ENCODE measurements at regions not wholly inside any gene's neighbourhood (a gene's known extent, or its start where the extent isn't known, plus 50 kb on each side); places are given as distances from the start of the nearest gene placed in this dataset.
"Not testable (repeated sequence)": the region's sequence is repeated elsewhere in the genome, so short reads cannot be mapped to it uniquely, and the experiment has no call there.

DNA sequence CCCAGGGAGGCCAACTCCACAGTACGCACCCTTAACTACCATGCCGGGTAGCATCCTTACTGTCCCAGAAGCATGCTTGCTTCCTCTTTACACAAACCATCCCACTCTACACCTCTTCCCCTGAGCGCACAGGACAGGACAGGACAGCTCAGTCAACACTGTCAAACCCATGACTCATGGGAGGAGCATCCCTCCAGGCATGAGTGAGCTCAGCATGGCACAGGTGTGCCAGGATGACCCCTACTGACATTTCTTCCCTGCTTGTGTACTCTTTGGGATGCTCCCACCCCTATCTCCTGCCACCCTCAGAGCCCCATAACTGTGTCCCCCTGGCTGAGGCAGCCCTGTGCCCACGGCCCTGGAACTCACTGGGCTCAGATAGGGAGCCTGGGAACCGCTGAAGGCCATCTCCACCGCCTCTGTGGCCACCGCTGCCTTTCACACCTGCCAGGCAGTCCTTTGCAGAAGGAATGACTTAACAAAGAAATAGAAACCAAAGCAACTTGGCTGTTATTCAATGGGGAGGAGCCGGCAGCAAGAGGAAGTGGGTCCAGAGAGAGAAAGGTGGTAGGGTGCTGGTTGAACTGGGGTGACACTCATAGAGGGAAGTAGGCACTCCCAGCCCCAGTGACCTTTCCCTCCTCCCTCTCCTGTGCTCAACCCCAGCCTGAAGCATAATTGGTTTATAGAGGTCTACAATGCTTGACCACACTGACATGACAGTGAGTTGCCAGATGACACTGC lies 119.1 kb downstream of the CDRT15L2 start:
- H3K27ac Mint-ChIP-seq, result peak overlapping the region; percentile 89
- not testable (repeated sequence) for H3K9me3 Mint-ChIP-seq, H3K36me3 Mint-ChIP-seq

GRCh38 chr17:20700528-20700927 lies 121.0 kb downstream of the CDRT15L2 start:
- H3K27ac Mint-ChIP-seq; H3K27me3 Mint-ChIP-seq; DNase-seq (ENCODE audit: low spot score in 2 of 2); H3K9me3 Mint-ChIP-seq; H3K36me3 Mint-ChIP-seq; ATAC-seq (ENCODE audit: low read depth); H3K4me3 Mint-ChIP-seq: not testable (repeated sequence)
- H3K4me1 Mint-ChIP-seq, result peaks cover 20% of the 10 kb centered on the region

More for the DNA sequence above, 119.1 kb downstream of the CDRT15L2 start:
- peaks cover 23% of the 10 kb centered on the region for H3K4me1 Mint-ChIP-seq
- not testable (repeated sequence) for H3K27me3 Mint-ChIP-seq
- ATAC-seq (ENCODE audit: low read depth) (peak; percentile 99), DNase-seq (ENCODE audit: low spot score in 2 of 2) (peak in 1 of 2 donors; percentile 60)
- peak overlapping the region; percentile 83 for H3K4me3 Mint-ChIP-seq

DNA sequence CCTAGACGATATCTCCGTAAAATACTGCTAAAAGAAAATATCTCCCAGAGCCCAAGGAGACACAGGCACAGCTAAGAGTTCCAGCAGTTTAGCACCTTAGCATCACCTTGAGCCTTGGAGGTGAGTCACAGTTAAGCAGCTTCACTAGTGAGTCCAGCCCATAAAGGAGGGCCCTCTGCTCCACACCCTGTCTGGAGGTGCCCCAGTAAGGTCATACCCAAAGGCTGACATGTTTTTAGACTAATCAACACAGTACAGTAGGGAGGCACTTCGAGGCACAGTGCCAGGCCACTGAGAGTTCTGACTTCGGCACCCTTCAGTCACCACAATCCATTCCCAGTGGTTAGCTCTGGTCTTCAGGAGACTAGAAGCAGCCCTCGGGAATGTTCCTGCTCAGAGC lies 121.8 kb downstream of the CDRT15L2 start:
- H3K27me3 Mint-ChIP-seq; H3K4me3 Mint-ChIP-seq; ATAC-seq (ENCODE audit: low read depth); H3K36me3 Mint-ChIP-seq; DNase-seq (ENCODE audit: low spot score in 2 of 2); H3K9me3 Mint-ChIP-seq; H3K27ac Mint-ChIP-seq: not testable (repeated sequence)
- peaks cover 19% of the 10 kb centered on the region for H3K4me1 Mint-ChIP-seq

DNA sequence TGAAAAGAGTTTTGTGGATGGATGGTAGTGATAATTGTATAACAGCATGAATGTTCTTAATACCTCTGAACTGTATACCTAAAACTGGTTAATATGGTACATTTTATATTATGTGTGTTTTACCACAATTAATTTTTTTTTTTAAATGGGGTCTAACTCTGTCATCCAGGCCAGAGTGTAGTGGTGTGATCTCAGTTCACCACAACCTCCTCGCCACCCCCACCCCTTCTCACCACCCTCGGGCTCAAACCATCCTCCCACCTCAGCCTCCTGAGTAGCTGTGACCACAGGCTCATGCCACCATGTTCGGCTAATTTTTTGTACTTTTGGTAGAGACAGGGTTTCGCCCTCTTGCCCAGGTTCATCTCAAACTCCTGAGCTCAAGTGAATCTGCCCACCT lies 123.2 kb downstream of the CDRT15L2 start:
- DNase-seq (ENCODE audit: low spot score in 2 of 2) (no peak), ATAC-seq (ENCODE audit: low read depth) (no peak)
- Mint-ChIP-seq H3K9me3 (no peaks in the 10 kb centered on the region), H3K36me3 (peaks cover 1% of the 10 kb centered on the region), H3K4me1 (peaks cover 19% of the 10 kb centered on the region), H3K27me3 (no peaks in the 10 kb centered on the region), H3K4me3 (no peak overlapping the region), H3K27ac (no peak overlapping the region)

DNA sequence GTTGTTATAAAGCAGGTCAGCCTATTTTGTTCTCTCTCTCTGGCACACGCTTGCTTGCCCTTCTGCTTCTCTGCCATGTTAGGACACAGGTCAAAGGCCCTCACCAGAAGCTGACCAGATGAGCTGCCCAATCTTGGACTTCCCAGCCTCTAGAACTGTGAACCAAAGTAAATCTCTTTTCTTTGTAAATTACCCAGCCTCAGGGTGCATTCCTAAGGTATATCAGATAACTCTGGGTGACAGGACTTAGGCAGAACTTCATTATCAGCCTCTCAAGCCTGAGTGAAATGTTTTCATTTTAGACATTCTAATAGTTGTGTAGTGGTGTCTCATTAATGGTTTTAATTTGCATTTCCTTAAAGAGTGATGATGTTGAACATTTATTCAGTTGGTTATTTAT lies 124.3 kb downstream of the CDRT15L2 start:
- ATAC-seq (ENCODE audit: low read depth) (no peak), DNase-seq (ENCODE audit: low spot score in 2 of 2) (no peak)
- H3K27me3 Mint-ChIP-seq, result no peaks in the 10 kb centered on the region
- no peak overlapping the region for H3K4me3 Mint-ChIP-seq
- H3K27ac Mint-ChIP-seq, result no peak overlapping the region
- no peaks in the 10 kb centered on the region for H3K9me3 Mint-ChIP-seq
- H3K4me1 Mint-ChIP-seq, result peaks cover 15% of the 10 kb centered on the region
- H3K36me3 Mint-ChIP-seq, result no peaks in the 10 kb centered on the region

- not testable (repeated sequence) for H3K27me3 Mint-ChIP-seq
Observed at GRCh38 chr17:20705186-20705585, 125.7 kb downstream of the CDRT15L2 start.

DNA sequence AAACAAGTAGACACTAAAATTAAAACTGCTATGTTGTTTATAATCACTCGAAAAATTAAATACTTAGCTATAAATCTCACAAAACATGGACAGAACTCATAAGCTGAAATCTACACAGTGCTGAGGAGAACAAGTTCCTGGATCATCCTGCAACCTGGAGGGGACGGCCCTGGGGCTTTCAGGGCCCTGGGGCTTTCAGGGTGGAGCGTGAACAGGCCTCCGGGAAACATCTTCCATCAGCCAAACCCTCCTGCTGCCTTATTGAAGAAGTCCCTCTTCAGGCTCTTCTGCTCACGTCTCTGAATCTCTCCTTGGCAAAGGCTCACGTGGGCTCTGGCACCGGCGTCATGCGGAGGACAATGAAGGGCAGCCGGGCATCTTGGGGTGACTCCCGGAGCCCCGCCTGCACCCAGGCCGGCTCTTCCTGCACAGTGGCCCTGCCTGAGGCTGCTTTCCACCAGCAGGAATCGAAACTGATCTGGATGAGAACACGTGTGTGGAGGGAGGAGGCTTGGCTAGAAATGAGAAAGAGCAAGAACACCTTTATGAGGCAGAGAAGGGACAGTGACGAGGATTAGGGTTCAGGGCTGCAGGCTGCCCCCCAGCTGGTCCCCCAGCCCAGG lies 127.3 kb downstream of the CDRT15L2 start:
- Mint-ChIP-seq H3K27me3 (no peaks in the 10 kb centered on the region), H3K36me3 (no peaks in the 10 kb centered on the region), H3K27ac (no peak overlapping the region), H3K9me3 (no peaks in the 10 kb centered on the region), H3K4me3 (no peak overlapping the region), H3K4me1 (peaks cover 10% of the 10 kb centered on the region)
- DNase-seq (ENCODE audit: low spot score in 2 of 2) (no peak), ATAC-seq (ENCODE audit: low read depth) (no peak)

More at GRCh38 chr17:20705186-20705585, 125.7 kb downstream of the CDRT15L2 start:
- H3K4me3 Mint-ChIP-seq; H3K4me1 Mint-ChIP-seq; ATAC-seq (ENCODE audit: low read depth); H3K9me3 Mint-ChIP-seq; H3K27ac Mint-ChIP-seq; H3K36me3 Mint-ChIP-seq; DNase-seq (ENCODE audit: low spot score in 2 of 2): not testable (repeated sequence)

- H3K4me3 Mint-ChIP-seq; H3K9me3 Mint-ChIP-seq; H3K36me3 Mint-ChIP-seq; DNase-seq (ENCODE audit: low spot score in 2 of 2); ATAC-seq (ENCODE audit: low read depth); H3K4me1 Mint-ChIP-seq; H3K27me3 Mint-ChIP-seq; H3K27ac Mint-ChIP-seq: not testable (repeated sequence)
Observed at GRCh38 chr17:20708821-20709220, 129.3 kb downstream of the CDRT15L2 start.

- H3K4me3 Mint-ChIP-seq; DNase-seq (ENCODE audit: low spot score in 2 of 2); H3K36me3 Mint-ChIP-seq; ATAC-seq (ENCODE audit: low read depth); H3K4me1 Mint-ChIP-seq; H3K27me3 Mint-ChIP-seq; H3K27ac Mint-ChIP-seq; H3K9me3 Mint-ChIP-seq: not testable (repeated sequence)
Observed at GRCh38 chr17:20716481-20716880, 137.0 kb downstream of the CDRT15L2 start.

DNA sequence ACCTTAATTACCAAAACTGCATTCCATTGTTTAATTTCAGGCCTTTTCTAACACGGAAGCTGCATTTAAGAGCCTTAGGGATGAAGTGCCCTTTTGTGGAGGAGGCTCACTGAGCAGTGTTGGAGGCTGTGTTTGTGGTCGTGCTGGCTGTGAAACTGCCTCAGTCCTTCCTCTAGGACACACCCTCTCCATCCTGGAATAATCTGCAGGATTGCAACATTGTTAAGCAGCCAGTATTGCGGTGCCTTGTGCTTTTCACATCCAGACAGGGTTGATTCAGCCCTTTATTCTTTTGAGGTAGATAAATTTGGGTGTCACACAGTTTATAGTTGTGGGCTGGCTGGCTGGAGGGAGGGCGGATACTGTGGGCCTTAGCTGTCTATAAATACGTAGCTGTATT lies 141.6 kb downstream of the CDRT15L2 start:
- DNase-seq (ENCODE audit: low spot score in 2 of 2) (no peak), ATAC-seq (ENCODE audit: low read depth) (no peak)
- H3K9me3 Mint-ChIP-seq, result no peaks in the 10 kb centered on the region
- H3K36me3 Mint-ChIP-seq, result peaks cover 3% of the 10 kb centered on the region
- H3K4me3 Mint-ChIP-seq, result no peak overlapping the region
- H3K27ac Mint-ChIP-seq, result no peak overlapping the region
- peaks cover 10% of the 10 kb centered on the region for H3K4me1 Mint-ChIP-seq
- H3K27me3 Mint-ChIP-seq, result no peaks in the 10 kb centered on the region

DNA sequence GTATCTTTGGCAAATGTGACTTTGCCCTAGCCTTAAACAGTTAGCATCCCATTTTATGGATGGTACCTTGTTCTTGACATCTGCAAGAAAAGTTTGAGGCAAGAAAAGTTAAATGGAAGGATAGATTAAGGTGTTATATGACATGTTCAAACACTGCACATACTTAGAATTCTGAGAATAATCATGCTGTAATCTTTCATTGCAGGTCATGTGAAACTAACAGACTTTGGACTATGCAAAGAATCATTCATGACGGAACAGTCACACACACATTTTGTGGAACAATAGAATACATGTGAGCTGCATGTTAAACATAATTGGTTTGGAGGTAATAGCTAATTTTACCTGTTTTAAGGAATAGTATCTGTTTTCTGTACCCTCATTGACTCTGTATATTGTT lies 144.9 kb downstream of the CDRT15L2 start:
- H3K36me3 Mint-ChIP-seq; DNase-seq (ENCODE audit: low spot score in 2 of 2); H3K27ac Mint-ChIP-seq; H3K27me3 Mint-ChIP-seq; ATAC-seq (ENCODE audit: low read depth); H3K9me3 Mint-ChIP-seq; H3K4me3 Mint-ChIP-seq: not testable (repeated sequence)
- peaks cover 13% of the 10 kb centered on the region for H3K4me1 Mint-ChIP-seq

- ATAC-seq (ENCODE audit: low read depth), result peak; percentile 43
- H3K4me3 Mint-ChIP-seq, result peak overlapping the region; percentile 34
Observed at GRCh38 chr17:20727201-20727600, 147.7 kb downstream of the CDRT15L2 start.

GRCh38 chr17:20728181-20728580 lies 148.7 kb downstream of the CDRT15L2 start:
- H3K9me3 Mint-ChIP-seq, result no peaks in the 10 kb centered on the region
- H3K27ac Mint-ChIP-seq, result no peak overlapping the region
- H3K27me3 Mint-ChIP-seq, result no peaks in the 10 kb centered on the region
- no peak for ATAC-seq (ENCODE audit: low read depth)
- no peak overlapping the region for H3K4me3 Mint-ChIP-seq
- H3K4me1 Mint-ChIP-seq, result peaks cover 13% of the 10 kb centered on the region
- DNase-seq (ENCODE audit: low spot score in 2 of 2), result no peak
- H3K36me3 Mint-ChIP-seq, result peaks cover 7% of the 10 kb centered on the region

More at GRCh38 chr17:20727201-20727600, 147.7 kb downstream of the CDRT15L2 start:
- H3K9me3 Mint-ChIP-seq; H3K27ac Mint-ChIP-seq; DNase-seq (ENCODE audit: low spot score in 2 of 2); H3K27me3 Mint-ChIP-seq; H3K36me3 Mint-ChIP-seq: not testable (repeated sequence)
- H3K4me1 Mint-ChIP-seq, result peaks cover 13% of the 10 kb centered on the region

GRCh38 chr17:20731131-20731530 lies 151.6 kb downstream of the CDRT15L2 start:
- H3K27me3 Mint-ChIP-seq; H3K4me3 Mint-ChIP-seq; ATAC-seq (ENCODE audit: low read depth); H3K4me1 Mint-ChIP-seq; DNase-seq (ENCODE audit: low spot score in 2 of 2); H3K36me3 Mint-ChIP-seq; H3K27ac Mint-ChIP-seq; H3K9me3 Mint-ChIP-seq: not testable (repeated sequence)

GRCh38 chr17:20733923-20734322 lies 154.4 kb downstream of the CDRT15L2 start:
- Mint-ChIP-seq H3K27ac (no peak overlapping the region), H3K9me3 (no peaks in the 10 kb centered on the region)
- no peak for ATAC-seq (ENCODE audit: low read depth)

More at GRCh38 chr17:20733923-20734322, 154.4 kb downstream of the CDRT15L2 start:
- peaks cover 4% of the 10 kb centered on the region for H3K4me1 Mint-ChIP-seq
- peaks cover 7% of the 10 kb centered on the region for H3K36me3 Mint-ChIP-seq
- no peaks in the 10 kb centered on the region for H3K27me3 Mint-ChIP-seq
- H3K4me3 Mint-ChIP-seq, result no peak overlapping the region
- no peak for DNase-seq (ENCODE audit: low spot score in 2 of 2)

Data from memory B cell (primary cell).